ENCODE measurements at regions not wholly inside any gene's neighbourhood (a gene's known extent, or its start where the extent isn't known, plus 50 kb on each side); places are given as distances from the start of the nearest gene placed in this dataset.

- Histone ChIP-seq H3K9ac (ENCODE audit: low read depth in 2 of 2, low read length in 2 of 2) (no peak overlapping the region), H3K4me3 (no peak overlapping the region), H3K27me3 (no peaks in the 10 kb centered on the region), H3K27ac (no peak overlapping the region), H3K9me3 (no peaks in the 10 kb centered on the region), H3K4me1 (no peaks in the 10 kb centered on the region), H3K36me3 (no peaks in the 10 kb centered on the region)
- TF ChIP-seq CTCF (IDR thresholded peaks at IDR 0.05), result no peak
- no peak for DNase-seq
- intact Hi-C loops (cut with DNase I), result loop anchor here (10.0 kb wide), 1 partner anchor 89 kb away; no protein-coding TSS in a partner anchor
These were observed 50.4 kb upstream of the HS3ST2 start for GRCh38 chr16:22763437-22764080.
